ENCODE measurements at regions not wholly inside any gene's neighbourhood (a gene's known extent, or its start where the extent isn't known, plus 50 kb on each side); places are given as distances from the start of the nearest gene placed in this dataset.

- intact Hi-C loops (cut with micrococcal nuclease; ENCODE audit: unreplicated experiment) (no loop called here), in situ Hi-C loops (cut with HindIII; ENCODE audit: extremely low pct_ligation_motif_present, low pct_unique_long_range_greater_than_20kb) (no loop called here)
- CTCF ChIA-PET (ENCODE audit: low intra/inter-chr PET ratio, low total read pairs) = no interaction called here
- TF ChIP-seq ZBTB38 (CRISPR knock-in tag; IDR thresholded peaks at IDR 0.05) (no peak), MAFK (conservative IDR thresholded peaks at IDR 0.05 in 1 of 2, IDR thresholded peaks at IDR 0.05 in 1 of 2; ENCODE audit: low read length in 2 of 2) (no peak), ZNF160 (CRISPR knock-in tag; IDR thresholded peaks at IDR 0.05) (no peak), CENPX (CRISPR knock-in tag; IDR thresholded peaks at IDR 0.05) (no peak), CBFB (CRISPR knock-in tag; IDR thresholded peaks at IDR 0.05) (no peak)
- no peaks in the 10 kb centered on the region for H3K79me2 ChIP-seq (ENCODE audit: insufficient read depth, low read length)
- no TSS peak for BruUV-seq (replicated peaks)
- POLR2A ChIA-PET = no interaction called here
- no peaks in the 10 kb centered on the region for H3K9me3 ChIP-seq (ENCODE audit: low read length)
- no peak for FAIRE-seq
- no peak overlapping the region for H3K4me3 ChIP-seq (replicated peaks in 1 of 3; ENCODE audit: insufficient read depth in 1 of 3, low read depth in 2 of 3, low read length in 3 of 3)
- no peaks in the 10 kb centered on the region for H3K4me1 ChIP-seq (ENCODE audit: insufficient read depth, low read length)
- H3K36me3 ChIP-seq (replicated peaks in 1 of 2; ENCODE audit: control insufficient read depth in 1 of 2, insufficient read depth in 2 of 2, low read length in 2 of 2) = no peaks in the 10 kb centered on the region
- H3K27me3 ChIP-seq (ENCODE audit: control insufficient read depth in 1 of 2, insufficient read depth in 2 of 2, low read length in 2 of 2) = peaks cover 3 to 5% of the 10 kb centered on the region in 2 experiments; a peak in 3 of 5 replicates
- 46% methylated on average over 7 of the region's 10 CpGs for WGBS (ENCODE audit: low lambda C conversion rate)
- ATAC-seq = no peak
- DNase-seq (ENCODE audit: low spot score) = no peak
- no peak overlapping the region for H3K27ac ChIP-seq (ENCODE audit: extremely low read length, insufficient read depth, low read length)
- H3K4me2 ChIP-seq (ENCODE audit: low read depth, low read length) = no peak overlapping the region
- H3K9ac ChIP-seq (ENCODE audit: insufficient read depth, low read depth, low read length) = no peak overlapping the region
- H2AFZ ChIP-seq (ENCODE audit: low read length) = no peak overlapping the region
- no peaks in the 10 kb centered on the region for H4K20me1 ChIP-seq (ENCODE audit: insufficient read depth, low read length)
Measured at GRCh38 chr15:77775837-77776236, 143.1 kb upstream of the LINGO1 start.

DNA sequence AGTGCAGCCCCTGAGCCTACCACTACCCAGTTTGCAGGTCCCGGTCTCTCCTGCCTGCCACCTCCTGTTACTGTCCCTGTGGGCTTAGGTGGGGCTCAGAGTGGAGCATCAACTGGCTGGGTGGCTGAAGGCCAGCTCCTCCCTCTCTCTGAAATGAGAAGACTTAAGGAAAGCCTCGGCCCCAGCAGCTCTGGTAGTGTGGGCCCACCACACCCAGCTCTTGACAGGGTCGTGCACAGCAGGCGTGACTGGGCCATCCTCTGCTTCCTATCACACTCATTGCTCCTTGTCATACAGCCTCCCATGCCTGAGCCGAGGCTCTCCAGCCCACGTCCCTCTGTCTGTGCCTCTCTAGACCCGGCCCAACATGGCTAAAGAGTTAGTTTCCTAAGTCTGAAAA is 142.7 kb upstream of the LINGO1 start:
- Histone ChIP-seq H3K9ac (ENCODE audit: insufficient read depth, low read depth, low read length) (no peak overlapping the region), H3K4me1 (ENCODE audit: insufficient read depth, low read length) (no peaks in the 10 kb centered on the region), H3K79me2 (ENCODE audit: insufficient read depth, low read length) (no peaks in the 10 kb centered on the region), H3K36me3 (replicated peaks in 1 of 2; ENCODE audit: control insufficient read depth in 1 of 2, insufficient read depth in 2 of 2, low read length in 2 of 2) (no peaks in the 10 kb centered on the region), H3K4me3 (replicated peaks in 1 of 3; ENCODE audit: insufficient read depth in 1 of 3, low read depth in 2 of 3, low read length in 3 of 3) (no peak overlapping the region), H4K20me1 (ENCODE audit: insufficient read depth, low read length) (no peaks in the 10 kb centered on the region), H3K27ac (ENCODE audit: extremely low read length, insufficient read depth, low read length) (no peak overlapping the region), H2AFZ (ENCODE audit: low read length) (no peak overlapping the region), H3K27me3 (ENCODE audit: control insufficient read depth in 1 of 2, insufficient read depth in 2 of 2, low read length in 2 of 2) (peaks cover 3 to 5% of the 10 kb centered on the region in 2 experiments; a peak in 3 of 5 replicates), H3K9me3 (ENCODE audit: low read length) (no peaks in the 10 kb centered on the region), H3K4me2 (ENCODE audit: low read depth, low read length) (no peak overlapping the region)
- no peak for DNase-seq (ENCODE audit: low spot score)
- no TSS peak for BruUV-seq (replicated peaks)
- intact Hi-C loops (cut with micrococcal nuclease; ENCODE audit: unreplicated experiment) (no loop called here), in situ Hi-C loops (cut with HindIII; ENCODE audit: extremely low pct_ligation_motif_present, low pct_unique_long_range_greater_than_20kb) (no loop called here)
- WGBS (ENCODE audit: low lambda C conversion rate) = 13% methylated on average over 4 of the region's 7 CpGs
- CTCF ChIA-PET (ENCODE audit: low intra/inter-chr PET ratio, low total read pairs) = no interaction called here
- POLR2A ChIA-PET = no interaction called here
- no peak for FAIRE-seq
- ATAC-seq = no peak
- TF ChIP-seq, protein P1, sequence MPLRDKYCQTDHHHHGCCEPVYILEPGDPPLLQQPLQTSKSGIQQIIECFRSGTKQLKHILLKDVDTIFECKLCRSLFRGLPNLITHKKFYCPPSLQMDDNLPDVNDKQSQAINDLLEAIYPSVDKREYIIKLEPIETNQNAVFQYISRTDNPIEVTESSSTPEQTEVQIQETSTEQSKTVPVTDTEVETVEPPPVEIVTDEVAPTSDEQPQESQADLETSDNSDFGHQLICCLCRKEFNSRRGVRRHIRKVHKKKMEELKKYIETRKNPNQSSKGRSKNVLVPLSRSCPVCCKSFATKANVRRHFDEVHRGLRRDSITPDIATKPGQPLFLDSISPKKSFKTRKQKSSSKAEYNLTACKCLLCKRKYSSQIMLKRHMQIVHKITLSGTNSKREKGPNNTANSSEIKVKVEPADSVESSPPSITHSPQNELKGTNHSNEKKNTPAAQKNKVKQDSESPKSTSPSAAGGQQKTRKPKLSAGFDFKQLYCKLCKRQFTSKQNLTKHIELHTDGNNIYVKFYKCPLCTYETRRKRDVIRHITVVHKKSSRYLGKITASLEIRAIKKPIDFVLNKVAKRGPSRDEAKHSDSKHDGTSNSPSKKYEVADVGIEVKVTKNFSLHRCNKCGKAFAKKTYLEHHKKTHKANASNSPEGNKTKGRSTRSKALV (CRISPR knock-in tag; IDR thresholded peaks at IDR 0.05) = no peak
